Left ventricle myocardium inferior (tissue), 1 donor: ENCODE measurements at regions not wholly inside any gene's neighbourhood (a gene's known extent, or its start where the extent isn't known, plus 50 kb on each side); places are given as distances from the start of the nearest gene placed in this dataset.

Source experiments
- DNase-seq: peaks from one replicate; pipeline ENCODE4 v3.0.0-alpha.2; 2020
- H3K27ac ChIP-seq: fragments of 200-600 bp; replicated peaks from 2 replicates; pipeline ENCODE4 v1.8.0; 2021
- H3K27me3 ChIP-seq: fragments of 200-600 bp; 2 replicates; pipeline ENCODE4 v1.8.0; 2021; ENCODE audit warnings: low read depth
- H3K36me3 ChIP-seq: fragments of 200-600 bp; 2 replicates; pipeline ENCODE4 v1.8.0; 2021
- H3K4me1 ChIP-seq: fragments of 200-600 bp; 2 replicates; pipeline ENCODE4 v1.8.0; 2021
- H3K4me3 ChIP-seq: fragments of 200-600 bp; 2 replicates; pipeline ENCODE4 v1.8.0; 2021; ENCODE audit warnings: mild to moderate bottlenecking, moderate library complexity
- H3K9me3 ChIP-seq: fragments of 200-600 bp; replicated peaks from 2 replicates; pipeline ENCODE4 v1.8.0; 2021
- intact Hi-C: fragments of 100-400 bp; cut with micrococcal nuclease; formaldehyde crosslinking; loops from one replicate; pipeline ENCODE4 v1.11.0; 2022
- TF ChIP-seq, protein P1 (sequence below): fragments of 200-600 bp; IDR thresholded peaks from 2 replicates; pipeline ENCODE4 v1.8.0; 2021; ENCODE audit warnings: antibody characterized with exemption, mild to moderate bottlenecking, borderline replicate concordance
- donor health status: DM: no; HTN: yes; CAD: no; lungs with severe emphysema.

DNA sequence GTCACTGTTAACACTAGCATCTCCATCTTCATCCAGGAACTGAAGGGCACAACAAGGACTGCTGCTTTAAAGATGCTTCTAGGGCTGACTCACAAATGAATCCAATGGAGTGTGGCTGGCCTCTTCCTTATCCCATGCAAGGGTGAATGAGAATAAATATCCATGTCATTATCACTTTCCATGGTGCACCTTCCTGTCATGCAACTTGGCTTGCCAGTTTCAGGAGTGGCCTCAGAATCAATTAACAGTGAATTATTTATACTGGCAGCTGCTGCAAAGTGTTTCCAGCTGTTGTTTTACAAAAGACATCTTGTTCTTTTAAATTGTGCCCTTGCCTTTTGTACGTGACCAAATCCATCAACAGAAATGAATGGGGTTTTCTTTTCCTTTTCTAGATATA, 499.3 kb upstream of the TMEM132C start:
- Histone ChIP-seq H3K9me3 (peaks cover 13% of the 10 kb centered on the region), H3K4me1 (no peaks in the 10 kb centered on the region), H3K4me3 (no peak overlapping the region), H3K36me3 (no peaks in the 10 kb centered on the region), H3K27ac (no peak overlapping the region), H3K27me3 (peaks cover 22% of the 10 kb centered on the region)
- TF ChIP-seq, protein P1, sequence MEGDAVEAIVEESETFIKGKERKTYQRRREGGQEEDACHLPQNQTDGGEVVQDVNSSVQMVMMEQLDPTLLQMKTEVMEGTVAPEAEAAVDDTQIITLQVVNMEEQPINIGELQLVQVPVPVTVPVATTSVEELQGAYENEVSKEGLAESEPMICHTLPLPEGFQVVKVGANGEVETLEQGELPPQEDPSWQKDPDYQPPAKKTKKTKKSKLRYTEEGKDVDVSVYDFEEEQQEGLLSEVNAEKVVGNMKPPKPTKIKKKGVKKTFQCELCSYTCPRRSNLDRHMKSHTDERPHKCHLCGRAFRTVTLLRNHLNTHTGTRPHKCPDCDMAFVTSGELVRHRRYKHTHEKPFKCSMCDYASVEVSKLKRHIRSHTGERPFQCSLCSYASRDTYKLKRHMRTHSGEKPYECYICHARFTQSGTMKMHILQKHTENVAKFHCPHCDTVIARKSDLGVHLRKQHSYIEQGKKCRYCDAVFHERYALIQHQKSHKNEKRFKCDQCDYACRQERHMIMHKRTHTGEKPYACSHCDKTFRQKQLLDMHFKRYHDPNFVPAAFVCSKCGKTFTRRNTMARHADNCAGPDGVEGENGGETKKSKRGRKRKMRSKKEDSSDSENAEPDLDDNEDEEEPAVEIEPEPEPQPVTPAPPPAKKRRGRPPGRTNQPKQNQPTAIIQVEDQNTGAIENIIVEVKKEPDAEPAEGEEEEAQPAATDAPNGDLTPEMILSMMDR = no peak
- intact Hi-C loops = no loop called here
- no peak for DNase-seq

DNA sequence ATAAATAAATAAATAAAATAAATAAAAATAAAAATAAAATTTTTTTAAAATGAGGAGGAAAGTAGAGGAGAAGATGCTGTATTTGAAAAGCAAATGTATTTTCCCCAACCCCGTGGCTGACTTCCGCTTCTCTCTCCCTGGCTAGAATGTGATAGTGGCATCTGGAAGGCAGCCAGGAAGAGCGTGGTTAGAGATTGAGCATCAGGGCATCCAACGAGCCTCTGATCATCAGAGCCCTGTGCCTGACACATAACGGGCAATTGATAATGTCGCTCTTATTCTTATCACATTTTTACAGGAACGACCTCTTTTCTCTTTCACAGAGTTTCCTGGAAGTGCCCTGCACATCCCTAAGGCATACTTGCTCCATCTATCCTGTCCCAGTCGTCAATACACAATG, 496.9 kb upstream of the TMEM132C start:
- TF ChIP-seq, protein P1 = no peak
- Histone ChIP-seq H3K4me3 (no peak overlapping the region), H3K27me3 (peaks cover 37% of the 10 kb centered on the region), H3K4me1 (no peaks in the 10 kb centered on the region), H3K27ac (no peak overlapping the region), H3K36me3 (no peaks in the 10 kb centered on the region), H3K9me3 (no peaks in the 10 kb centered on the region)
- no peak for DNase-seq
- intact Hi-C loops = no loop called here

DNA sequence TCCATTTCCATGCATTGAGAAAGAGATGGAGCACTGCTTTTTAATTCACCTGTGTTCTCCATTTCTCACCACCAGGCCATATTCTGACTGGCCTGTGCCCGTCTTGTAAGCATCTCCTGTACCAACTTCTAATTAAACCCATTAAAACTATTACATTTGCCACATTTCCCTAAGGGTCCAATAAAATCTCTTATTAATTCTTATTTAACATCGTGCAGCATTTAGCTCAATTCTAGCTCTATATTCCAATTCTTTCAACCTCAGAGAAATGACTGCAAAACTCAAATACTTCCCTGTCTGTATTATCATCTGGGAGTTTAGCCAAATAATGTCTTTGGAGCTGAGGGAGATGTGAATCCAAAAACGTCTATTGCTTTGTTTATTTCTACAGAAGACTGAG, 495.4 kb upstream of the TMEM132C start:
- DNase-seq = no peak
- Histone ChIP-seq H3K9me3 (no peaks in the 10 kb centered on the region), H3K4me3 (no peak overlapping the region), H3K27ac (no peak overlapping the region), H3K4me1 (no peaks in the 10 kb centered on the region), H3K36me3 (no peaks in the 10 kb centered on the region), H3K27me3 (peaks cover 37% of the 10 kb centered on the region)
- intact Hi-C loops = no loop called here
- TF ChIP-seq, protein P1 = no peak

DNA sequence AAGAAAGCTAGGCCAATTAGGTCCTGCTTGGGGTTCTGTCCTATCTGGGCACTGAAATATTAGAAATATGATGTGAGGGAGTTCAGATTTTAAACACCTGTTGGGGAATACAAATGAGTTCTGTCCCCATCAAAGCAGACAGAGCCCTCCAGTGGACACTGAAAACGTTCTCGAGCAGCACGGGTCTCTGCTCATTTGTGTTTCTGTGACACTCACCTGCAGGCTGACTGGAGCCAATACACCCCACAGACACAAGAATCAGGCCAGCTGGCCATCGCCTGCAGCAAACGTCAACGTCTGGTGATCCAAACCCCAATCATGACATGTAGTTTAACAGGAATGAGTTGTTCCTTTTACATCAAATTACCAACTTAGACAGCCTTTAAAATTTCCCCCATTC, 493.4 kb upstream of the TMEM132C start:
- no peak overlapping the region for H3K27ac ChIP-seq
- H3K4me1 ChIP-seq = no peaks in the 10 kb centered on the region
- no peaks in the 10 kb centered on the region for H3K36me3 ChIP-seq
- no peak for DNase-seq
- H3K9me3 ChIP-seq = no peaks in the 10 kb centered on the region
- TF ChIP-seq, protein P1 = no peak
- H3K4me3 ChIP-seq = no peak overlapping the region
- H3K27me3 ChIP-seq = peaks cover 37% of the 10 kb centered on the region
- intact Hi-C loops = no loop called here

DNA sequence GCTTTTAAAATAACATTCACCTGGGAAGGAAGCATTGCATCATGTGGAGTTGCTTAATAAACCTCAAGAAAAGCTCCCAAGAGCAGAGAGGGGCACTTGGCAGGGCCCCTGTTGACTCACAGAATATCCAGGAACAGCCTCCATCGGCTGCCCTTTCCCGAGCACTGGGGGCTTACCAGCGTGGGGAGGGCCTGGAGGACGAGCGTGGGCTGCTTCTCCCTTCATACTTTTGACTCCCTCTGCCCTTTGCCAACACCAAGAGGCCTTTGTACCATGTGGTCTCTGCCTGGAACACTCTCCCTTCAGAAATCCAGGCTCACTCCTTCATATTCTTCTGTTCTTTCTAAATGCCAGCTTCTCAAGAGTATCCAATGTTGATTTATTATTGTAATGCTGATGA, 492.1 kb upstream of the TMEM132C start:
- Histone ChIP-seq H3K36me3 (no peaks in the 10 kb centered on the region), H3K4me3 (no peak overlapping the region), H3K4me1 (no peaks in the 10 kb centered on the region), H3K9me3 (no peaks in the 10 kb centered on the region), H3K27ac (no peak overlapping the region), H3K27me3 (peaks cover 29% of the 10 kb centered on the region)
- intact Hi-C loops = no loop called here
- TF ChIP-seq, protein P1 = no peak
- no peak for DNase-seq
